ENCODE measurements at regions not wholly inside any gene's neighbourhood (a gene's known extent, or its start where the extent isn't known, plus 50 kb on each side); places are given as distances from the start of the nearest gene placed in this dataset.
"Not testable (repeated sequence)": the region's sequence is repeated elsewhere in the genome, so short reads cannot be mapped to it uniquely, and the experiment has no call there.

GRCh38 chr3:43236008-43236407 is 50.3 kb upstream of the SNRK start:
- Histone ChIP-seq H3K4me3 (ENCODE audit: low read depth, low read length) (no peak overlapping the region), H3K27ac (ENCODE audit: low read depth, low read length) (no peak overlapping the region), H3K9me3 (ENCODE audit: control insufficient read depth, insufficient read depth, low read length) (no peaks in the 10 kb centered on the region), H3K27me3 (ENCODE audit: control insufficient read depth, insufficient read depth, low read length) (no peaks in the 10 kb centered on the region)
- no peak for TF ChIP-seq CTCF (IDR thresholded peaks at IDR 0.05; ENCODE audit: low read depth, low read length)
- DNase-seq (ENCODE audit: low read depth, low spot score), result no peak
- ChIA-PET CTCF (no interaction called here), POLR2A (no interaction called here)

- Histone ChIP-seq H3K9me3 (ENCODE audit: control insufficient read depth, insufficient read depth, low read length) (no peaks in the 10 kb centered on the region), H3K27ac (ENCODE audit: low read depth, low read length) (no peak overlapping the region), H3K27me3 (ENCODE audit: control insufficient read depth, insufficient read depth, low read length) (no peaks in the 10 kb centered on the region), H3K4me3 (ENCODE audit: low read depth, low read length) (no peak overlapping the region)
- CTCF ChIA-PET, result no interaction called here
- DNase-seq (ENCODE audit: low read depth, low spot score), result no peak
- POLR2A ChIA-PET, result no interaction called here
- TF ChIP-seq CTCF (IDR thresholded peaks at IDR 0.05; ENCODE audit: low read depth, low read length), result no peak
Measured at GRCh38 chr3:43233062-43233461, 53.3 kb upstream of the SNRK start.

- H3K27me3 ChIP-seq (ENCODE audit: control insufficient read depth, insufficient read depth, low read length), result no peaks in the 10 kb centered on the region
- no peak for TF ChIP-seq CTCF (IDR thresholded peaks at IDR 0.05; ENCODE audit: low read depth, low read length)
- H3K4me3 ChIP-seq (ENCODE audit: low read depth, low read length), result no peak overlapping the region
- ChIA-PET POLR2A (interaction anchor here (1.0 kb wide), 1 partner anchor 51 kb away, joined by 3 read pairs; no protein-coding TSS in a partner anchor), CTCF (no interaction called here)
- DNase-seq (ENCODE audit: low read depth, low spot score), result no peak
- no peak overlapping the region for H3K27ac ChIP-seq (ENCODE audit: low read depth, low read length)
- H3K9me3 ChIP-seq (ENCODE audit: control insufficient read depth, insufficient read depth, low read length), result no peaks in the 10 kb centered on the region
Measured at GRCh38 chr3:43231276-43232000, 54.9 kb upstream of the SNRK start.

- CTCF ChIA-PET, result interaction anchor here (1.0 kb wide), 1 partner anchor 268 kb away, joined by 3 read pairs; no protein-coding TSS in a partner anchor
- H3K9me3 ChIP-seq (ENCODE audit: control insufficient read depth, insufficient read depth, low read length); H3K27me3 ChIP-seq (ENCODE audit: control insufficient read depth, insufficient read depth, low read length); H3K4me3 ChIP-seq (ENCODE audit: low read depth, low read length); POLR2A ChIA-PET; H3K27ac ChIP-seq (ENCODE audit: low read depth, low read length); DNase-seq (ENCODE audit: low read depth, low spot score): not testable (repeated sequence)
Measured at GRCh38 chr3:43229865-43230264, 56.5 kb upstream of the SNRK start.

- H3K4me3 ChIP-seq (ENCODE audit: low read depth, low read length); POLR2A ChIA-PET; H3K9me3 ChIP-seq (ENCODE audit: control insufficient read depth, insufficient read depth, low read length); CTCF ChIA-PET; H3K27ac ChIP-seq (ENCODE audit: low read depth, low read length); H3K27me3 ChIP-seq (ENCODE audit: control insufficient read depth, insufficient read depth, low read length); DNase-seq (ENCODE audit: low read depth, low spot score): not testable (repeated sequence)
Measured at GRCh38 chr3:43227685-43228084, 58.7 kb upstream of the SNRK start.

- H3K27ac ChIP-seq (ENCODE audit: low read depth, low read length), result no peak overlapping the region
- H3K4me3 ChIP-seq (ENCODE audit: low read depth, low read length), result no peak overlapping the region
- no peak for TF ChIP-seq CTCF (IDR thresholded peaks at IDR 0.05; ENCODE audit: low read depth, low read length)
- H3K9me3 ChIP-seq (ENCODE audit: control insufficient read depth, insufficient read depth, low read length), result no peaks in the 10 kb centered on the region
- DNase-seq (ENCODE audit: low read depth, low spot score), result no peak
- ChIA-PET POLR2A (no interaction called here), CTCF (interaction anchor here (2.0 kb wide), 1 partner anchor 279 kb away, joined by 20 read pairs; no protein-coding TSS in a partner anchor)
- H3K27me3 ChIP-seq (ENCODE audit: control insufficient read depth, insufficient read depth, low read length), result no peaks in the 10 kb centered on the region
Measured at GRCh38 chr3:43224405-43225073, 61.8 kb upstream of the SNRK start.

Measured in AG04450 (cell line).